PC-3 (cell line): ENCODE measurements at regions not wholly inside any gene's neighbourhood (a gene's known extent, or its start where the extent isn't known, plus 50 kb on each side); places are given as distances from the start of the nearest gene placed in this dataset.

ENCODE experiments used
- CTCF ChIP-seq: fragments of 300-600 bp; sonication (generic); conservative IDR thresholded peaks from 2 replicates; pipeline ENCODE4 v1.5.1; 2017; ENCODE audit warnings: antibody characterized with exemption, low read depth, mild to moderate bottlenecking, low read length
- EZH2phosphoT487 ChIP-seq: fragments of 300-600 bp; sonication (generic); IDR thresholded peaks from 2 replicates; pipeline ENCODE4 v1.6.1; 2018; ENCODE audit warnings: mild to moderate bottlenecking, antibody characterized with exemption, low read length, borderline replicate concordance

DNA sequence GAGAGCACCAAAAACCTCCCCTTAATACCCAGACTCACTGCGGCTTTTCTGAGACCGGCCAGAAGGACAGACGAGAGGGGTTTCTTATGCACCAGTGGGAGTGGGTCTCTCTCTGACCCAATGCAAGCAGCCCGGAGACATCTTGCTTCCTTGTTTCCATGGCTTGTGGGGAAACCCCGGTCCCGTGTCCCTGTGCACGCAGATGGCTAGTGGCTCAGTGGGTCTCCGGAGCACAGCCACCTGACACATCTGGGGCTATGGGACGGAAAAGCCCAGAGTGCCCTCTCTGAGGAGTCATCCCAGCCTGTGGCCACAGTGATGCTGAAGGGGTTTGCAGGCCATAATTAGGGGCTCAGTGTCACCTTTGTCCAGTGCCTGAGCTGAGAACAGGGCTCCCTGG lies 197.6 kb downstream of the PHETA1 start:
- TF ChIP-seq CTCF (no peak), EZH2phosphoT487 (no peak)
